DND-41 (cell line): ENCODE measurements at regions not wholly inside any gene's neighbourhood (a gene's known extent, or its start where the extent isn't known, plus 50 kb on each side); places are given as distances from the start of the nearest gene placed in this dataset.

Experiments used
- EZH2 ChIP-seq: IDR thresholded peaks from 3 replicates; pipeline ENCODE4 v1.6.1; 2012; ENCODE audit warnings: borderline replicate concordance, low read depth, mild to moderate bottlenecking, moderate library complexity, low read length, inconsistent platforms; ENCODE audit not compliant: severe bottlenecking
- TF ChIP-seq, protein P1 (sequence below): IDR thresholded peaks from 2 replicates; pipeline ENCODE4 v1.5.1; 2012; ENCODE audit warnings: borderline replicate concordance, low read length, moderate library complexity, mild to moderate bottlenecking; ENCODE audit not compliant: poor library complexity, severe bottlenecking; ENCODE audit errors: extremely low read depth

DNA sequence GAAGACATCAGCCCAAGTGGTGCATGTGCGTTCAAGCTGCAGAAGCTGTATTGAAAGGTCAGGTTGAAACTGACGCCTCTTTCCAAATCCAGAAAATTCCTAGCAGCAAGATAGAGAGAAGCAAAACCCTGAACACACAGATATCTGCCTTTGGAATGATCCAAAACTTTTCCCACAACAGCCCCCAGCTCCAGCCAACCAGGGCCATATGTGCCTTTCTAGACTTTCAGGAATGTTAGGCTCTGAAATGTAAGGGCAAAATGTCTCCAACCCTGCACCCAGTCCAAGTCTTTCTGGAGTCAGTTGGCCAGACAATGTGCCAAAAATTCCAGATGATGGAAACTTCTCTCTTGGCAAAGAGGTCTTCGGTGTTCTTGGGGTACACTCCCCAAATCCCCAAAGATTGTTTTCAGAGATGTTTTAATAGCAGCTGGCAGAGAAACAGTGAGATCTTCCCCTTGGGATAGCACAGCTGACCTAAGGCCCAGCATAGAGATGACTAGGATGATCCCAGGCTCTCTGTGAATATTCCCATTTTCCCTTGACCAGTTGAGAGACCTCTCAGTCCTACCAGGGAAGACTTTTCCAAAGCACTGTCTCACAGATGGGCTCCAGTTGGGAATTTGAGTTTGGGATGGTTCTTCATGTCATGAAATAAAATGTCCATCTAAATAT, 440.4 kb upstream of the CD180 start:
- TF ChIP-seq EZH2, result no peak
- TF ChIP-seq, protein P1, sequence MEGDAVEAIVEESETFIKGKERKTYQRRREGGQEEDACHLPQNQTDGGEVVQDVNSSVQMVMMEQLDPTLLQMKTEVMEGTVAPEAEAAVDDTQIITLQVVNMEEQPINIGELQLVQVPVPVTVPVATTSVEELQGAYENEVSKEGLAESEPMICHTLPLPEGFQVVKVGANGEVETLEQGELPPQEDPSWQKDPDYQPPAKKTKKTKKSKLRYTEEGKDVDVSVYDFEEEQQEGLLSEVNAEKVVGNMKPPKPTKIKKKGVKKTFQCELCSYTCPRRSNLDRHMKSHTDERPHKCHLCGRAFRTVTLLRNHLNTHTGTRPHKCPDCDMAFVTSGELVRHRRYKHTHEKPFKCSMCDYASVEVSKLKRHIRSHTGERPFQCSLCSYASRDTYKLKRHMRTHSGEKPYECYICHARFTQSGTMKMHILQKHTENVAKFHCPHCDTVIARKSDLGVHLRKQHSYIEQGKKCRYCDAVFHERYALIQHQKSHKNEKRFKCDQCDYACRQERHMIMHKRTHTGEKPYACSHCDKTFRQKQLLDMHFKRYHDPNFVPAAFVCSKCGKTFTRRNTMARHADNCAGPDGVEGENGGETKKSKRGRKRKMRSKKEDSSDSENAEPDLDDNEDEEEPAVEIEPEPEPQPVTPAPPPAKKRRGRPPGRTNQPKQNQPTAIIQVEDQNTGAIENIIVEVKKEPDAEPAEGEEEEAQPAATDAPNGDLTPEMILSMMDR, result no peak
